GM12865 (cell line): ENCODE measurements at regions not wholly inside any gene's neighbourhood (a gene's known extent, or its start where the extent isn't known, plus 50 kb on each side); places are given as distances from the start of the nearest gene placed in this dataset.
"Not testable (repeated sequence)": the region's sequence is repeated elsewhere in the genome, so short reads cannot be mapped to it uniquely, and the experiment has no call there.

Experiments
- DNase-seq: peaks from one replicate; pipeline ENCODE4 v3.0.0; 2010; ENCODE audit warnings: low read depth
- H3K4me3 ChIP-seq: 2 replicates; pipeline ENCODE4 v1.5.1; 2011; ENCODE audit warnings: mild to moderate bottlenecking, low read depth, low read length, control low read depth
- TF ChIP-seq, protein P1 (sequence below): IDR thresholded peaks from 2 replicates; pipeline ENCODE4 v1.5.1; 2011; ENCODE audit warnings: low read length, control low read depth, low read depth, inconsistent platforms; ENCODE audit not compliant: insufficient read depth; ENCODE audit errors: missing control alignments

DNA sequence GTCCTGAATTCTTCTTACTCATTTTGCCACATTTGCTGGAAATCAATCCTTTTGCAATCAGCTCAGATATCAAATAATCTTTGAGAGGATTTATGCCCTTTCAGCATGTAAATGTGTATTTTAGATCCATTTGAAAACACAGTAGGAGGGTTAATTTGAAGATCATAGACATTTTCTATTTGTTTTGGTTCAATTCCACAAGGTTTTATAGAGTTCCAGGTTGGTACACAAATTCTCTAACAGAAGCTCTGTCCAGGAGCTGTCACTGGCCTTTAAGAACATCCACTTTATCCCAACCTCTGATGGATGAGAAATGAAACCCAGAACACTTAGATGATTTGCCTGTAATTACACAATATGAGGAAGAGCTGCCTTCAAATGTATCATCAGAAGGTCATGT, 157.3 kb upstream of the CHAC2 start:
- TF ChIP-seq, protein P1, sequence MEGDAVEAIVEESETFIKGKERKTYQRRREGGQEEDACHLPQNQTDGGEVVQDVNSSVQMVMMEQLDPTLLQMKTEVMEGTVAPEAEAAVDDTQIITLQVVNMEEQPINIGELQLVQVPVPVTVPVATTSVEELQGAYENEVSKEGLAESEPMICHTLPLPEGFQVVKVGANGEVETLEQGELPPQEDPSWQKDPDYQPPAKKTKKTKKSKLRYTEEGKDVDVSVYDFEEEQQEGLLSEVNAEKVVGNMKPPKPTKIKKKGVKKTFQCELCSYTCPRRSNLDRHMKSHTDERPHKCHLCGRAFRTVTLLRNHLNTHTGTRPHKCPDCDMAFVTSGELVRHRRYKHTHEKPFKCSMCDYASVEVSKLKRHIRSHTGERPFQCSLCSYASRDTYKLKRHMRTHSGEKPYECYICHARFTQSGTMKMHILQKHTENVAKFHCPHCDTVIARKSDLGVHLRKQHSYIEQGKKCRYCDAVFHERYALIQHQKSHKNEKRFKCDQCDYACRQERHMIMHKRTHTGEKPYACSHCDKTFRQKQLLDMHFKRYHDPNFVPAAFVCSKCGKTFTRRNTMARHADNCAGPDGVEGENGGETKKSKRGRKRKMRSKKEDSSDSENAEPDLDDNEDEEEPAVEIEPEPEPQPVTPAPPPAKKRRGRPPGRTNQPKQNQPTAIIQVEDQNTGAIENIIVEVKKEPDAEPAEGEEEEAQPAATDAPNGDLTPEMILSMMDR = no peak
- no peak for DNase-seq
- H3K4me3 ChIP-seq = no peak overlapping the region

DNA sequence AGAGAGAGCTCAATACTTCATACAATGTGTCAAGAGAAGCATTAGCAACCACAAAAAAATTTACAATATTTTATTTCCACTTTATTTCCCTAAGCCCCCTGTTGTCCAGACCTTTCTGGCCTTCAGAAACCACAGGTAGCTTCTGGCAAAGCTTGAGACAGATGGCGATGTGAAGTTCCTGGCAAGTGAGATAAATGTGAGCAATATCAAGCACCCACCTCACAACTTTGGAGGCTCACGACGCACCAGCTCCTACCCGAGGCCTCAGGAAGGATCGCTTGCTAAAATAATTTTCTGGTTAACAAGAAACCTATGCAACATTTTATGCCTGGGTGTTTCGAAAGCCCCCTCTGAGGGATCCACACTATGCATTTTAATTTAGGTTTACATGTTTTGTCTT, 158.1 kb upstream of the CHAC2 start:
- TF ChIP-seq, protein P1 = no peak
- H3K4me3 ChIP-seq = no peak overlapping the region
- no peak for DNase-seq

DNA sequence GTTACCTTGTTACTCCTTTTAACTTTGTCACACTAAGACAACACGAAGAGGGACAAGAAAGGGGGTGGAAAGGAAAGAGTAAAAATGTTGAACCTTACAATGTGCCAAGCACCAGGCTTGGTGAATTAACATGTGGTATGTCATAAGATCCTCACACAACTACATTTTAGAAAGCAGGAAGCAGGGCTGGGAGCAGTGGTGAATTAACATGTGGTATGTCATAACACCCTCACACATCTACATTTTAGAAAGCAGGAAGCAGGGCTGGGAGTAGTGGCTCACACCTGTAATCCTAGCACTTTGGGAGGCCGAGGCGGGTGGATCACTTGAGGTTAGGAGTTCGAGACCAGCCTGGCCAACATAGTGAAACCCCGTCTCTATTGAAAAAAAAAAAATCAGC, 159.3 kb upstream of the CHAC2 start:
- TF ChIP-seq, protein P1 = no peak
- no peak overlapping the region for H3K4me3 ChIP-seq
- no peak for DNase-seq

DNA sequence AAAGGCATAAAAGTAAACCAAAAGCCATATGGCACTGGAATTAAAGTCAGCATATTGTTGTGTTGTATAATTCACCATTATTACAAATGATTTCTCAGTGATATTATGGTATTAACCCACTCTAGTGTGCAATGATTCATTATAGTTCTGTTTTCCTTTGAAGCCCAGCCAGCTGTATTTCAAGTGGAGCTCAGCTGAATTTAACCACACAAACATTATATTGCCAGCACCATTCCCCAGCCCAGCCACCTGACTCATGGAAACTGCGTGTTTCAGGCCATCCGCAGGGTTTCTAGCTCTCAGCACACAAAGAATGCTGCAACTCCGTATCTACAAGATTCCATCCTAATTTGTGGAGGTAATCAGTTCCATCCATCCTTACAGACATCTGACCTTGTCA, 166.8 kb upstream of the CHAC2 start:
- DNase-seq = no peak
- TF ChIP-seq, protein P1 = no peak
- H3K4me3 ChIP-seq = no peak overlapping the region

DNA sequence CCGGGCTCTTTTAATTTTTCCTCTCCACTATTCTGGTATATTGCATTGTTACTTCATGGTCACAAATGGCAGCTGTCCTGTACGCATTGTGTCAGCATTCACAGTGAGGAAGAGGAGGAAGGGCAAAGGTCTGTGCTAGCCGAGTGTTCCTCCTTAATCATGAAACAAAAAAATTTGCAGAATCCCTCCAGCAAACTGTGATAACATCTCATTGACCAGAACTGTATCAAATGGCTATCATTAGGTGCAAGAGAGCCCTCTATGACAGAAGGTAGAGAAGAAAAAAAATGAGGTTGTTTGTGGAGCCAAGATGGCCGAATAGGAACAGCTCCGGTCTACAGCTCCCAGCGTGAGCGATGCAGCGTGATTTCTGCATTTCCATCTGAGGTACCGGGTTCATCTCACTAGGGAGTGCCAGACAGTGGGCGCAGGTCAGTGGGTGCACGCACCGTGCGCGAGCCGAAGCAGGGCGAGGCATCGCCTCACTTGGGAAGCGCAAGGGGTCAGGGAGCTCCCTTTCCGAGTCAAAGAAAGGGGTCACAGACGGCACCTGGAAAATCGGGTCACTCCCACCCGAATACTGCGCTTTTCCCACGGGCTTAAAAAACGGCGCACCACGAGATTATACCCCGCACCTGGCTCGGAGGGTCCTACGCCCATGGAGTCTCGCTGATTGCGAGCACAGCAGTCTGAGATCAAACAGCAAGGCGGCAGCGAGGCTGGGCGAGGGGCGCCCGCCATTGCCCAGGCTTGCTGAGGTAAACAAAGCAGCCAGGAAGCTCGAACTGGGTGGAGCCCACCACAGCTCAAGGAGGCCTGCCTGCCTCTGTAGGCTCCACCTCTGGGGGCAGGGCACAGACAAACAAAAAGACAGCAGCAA, 180.6 kb upstream of the CHAC2 start:
- DNase-seq, H3K4me3 ChIP-seq: not testable (repeated sequence)

DNA sequence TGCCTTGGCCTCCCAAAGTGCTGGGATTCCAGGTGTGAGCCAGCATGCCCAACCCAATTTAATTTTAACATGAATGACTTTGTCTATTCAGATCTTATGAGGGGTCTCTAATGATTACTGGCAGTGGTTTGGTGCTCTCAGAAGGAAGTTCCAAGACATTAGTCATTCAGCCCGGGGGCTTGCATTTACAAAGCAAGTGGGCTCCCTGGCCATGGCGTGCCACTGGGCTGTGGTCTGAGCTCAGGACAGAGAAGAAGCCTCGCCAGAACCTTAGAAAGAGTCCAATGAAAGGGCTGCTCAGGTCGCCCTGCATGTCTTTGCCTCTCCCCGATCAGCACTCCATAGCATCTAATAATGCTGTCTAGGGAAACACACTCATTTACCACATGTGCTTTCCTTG, 182.6 kb upstream of the CHAC2 start:
- no peak for DNase-seq
- no peak overlapping the region for H3K4me3 ChIP-seq
- TF ChIP-seq, protein P1 = no peak

DNA sequence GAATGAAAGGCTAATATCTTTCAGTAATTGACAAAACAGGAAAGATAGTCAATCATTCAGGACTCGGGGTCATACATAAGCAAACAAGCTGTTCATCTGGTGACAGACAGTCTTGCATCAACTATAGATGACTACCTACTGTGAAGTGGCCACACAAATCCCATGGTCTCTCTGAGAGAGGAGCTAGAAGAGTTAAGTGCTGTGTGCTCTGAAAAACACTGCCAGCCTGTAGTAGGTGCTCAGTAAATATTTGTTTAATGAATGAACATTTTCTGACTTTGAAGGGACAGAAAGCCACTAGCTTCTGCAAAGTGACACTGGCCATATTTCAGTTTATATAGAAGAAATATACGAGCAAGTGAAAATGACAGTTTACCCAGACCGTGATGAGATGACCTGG, 184.0 kb upstream of the CHAC2 start:
- TF ChIP-seq, protein P1 = no peak
- no peak overlapping the region for H3K4me3 ChIP-seq
- no peak for DNase-seq
